Mesenchymal stem cell (in vitro differentiated cells and primary cell): ENCODE measurements at regions not wholly inside any gene's neighbourhood (a gene's known extent, or its start where the extent isn't known, plus 50 kb on each side); places are given as distances from the start of the nearest gene placed in this dataset.

Source experiments
- DNase-seq: peaks from one replicate; pipeline ENCODE4 v3.0.0-alpha.2; 2013
- H2AFZ ChIP-seq: one replicate; pipeline ENCODE4 v1.6.1; 2013; ENCODE audit warnings: low read depth, mild to moderate bottlenecking, control low read depth, inconsistent platforms, low read length, moderate library complexity
- H2AK5ac ChIP-seq: 2 replicates; pipeline ENCODE4 v1.6.1; 2013; ENCODE audit warnings: low read length, moderate library complexity, mild to moderate bottlenecking, inconsistent platforms; ENCODE audit not compliant: severe bottlenecking
- H2BK120ac ChIP-seq: one replicate; pipeline ENCODE4 v1.6.1; 2013; ENCODE audit warnings: low read depth, mild to moderate bottlenecking, inconsistent platforms, low read length, moderate library complexity
- H2BK12ac ChIP-seq, 2 experiments: one replicate each; pipeline ENCODE4 v1.6.1; 2013; ENCODE audit warnings: inconsistent platforms in 2 of 2, low read length in 2 of 2, mild to moderate bottlenecking in 2 of 2, moderate library complexity in 2 of 2, control low read depth in 1 of 2
- H2BK15ac ChIP-seq: one replicate; pipeline ENCODE4 v1.6.1; 2013; ENCODE audit warnings: mild to moderate bottlenecking, low read depth, inconsistent platforms; ENCODE audit not compliant: poor library complexity, severe bottlenecking
- H2BK5ac ChIP-seq: 2 replicates; pipeline ENCODE4 v1.6.1; 2013; ENCODE audit warnings: low read depth, mild to moderate bottlenecking, low read length, control low read depth, inconsistent platforms; ENCODE audit not compliant: poor library complexity, severe bottlenecking
- H3K14ac ChIP-seq, 2 experiments: one replicate each; pipeline ENCODE4 v1.6.1; 2013; ENCODE audit warnings: inconsistent platforms in 2 of 2, low read length in 2 of 2, control low read depth in 1 of 2, mild to moderate bottlenecking in 1 of 2, moderate library complexity in 1 of 2
- H3K18ac ChIP-seq, 2 experiments: one replicate each; pipeline ENCODE4 v1.6.1; 2013; ENCODE audit warnings: inconsistent platforms in 2 of 2, low read length in 2 of 2, control low read depth in 1 of 2, low read depth in 1 of 2, mild to moderate bottlenecking in 1 of 2
- H3K23ac ChIP-seq, 2 experiments: one replicate each; pipeline ENCODE4 v1.6.1; 2013; ENCODE audit warnings: inconsistent platforms in 2 of 2, low read length in 2 of 2, mild to moderate bottlenecking in 2 of 2, moderate library complexity in 2 of 2, control low read depth in 1 of 2
- H3K27ac ChIP-seq: 2 replicates; pipeline ENCODE4 v1.5.1; 2013; ENCODE audit warnings: mild to moderate bottlenecking, moderate library complexity, low read length, control low read depth, inconsistent platforms; ENCODE audit not compliant: poor library complexity, severe bottlenecking
- H3K27me3 ChIP-seq, 2 experiments: 2 replicates each; pipeline versions ENCODE4 v1.6.1 to v1.7.0; 2013; ENCODE audit warnings: low read length in 2 of 2, mild to moderate bottlenecking in 2 of 2, moderate library complexity in 2 of 2, control low read depth in 1 of 2, inconsistent platforms in 1 of 2; ENCODE audit not compliant: control insufficient read depth in 1 of 2, insufficient read depth in 1 of 2
- H3K36me3 ChIP-seq, 2 experiments: 2 replicates each; pipeline versions ENCODE4 v1.6.1 to v1.7.0; 2013; ENCODE audit warnings: low read length in 2 of 2, control low read depth in 1 of 2, inconsistent platforms in 1 of 2, low read depth in 1 of 2, mild to moderate bottlenecking in 1 of 2; ENCODE audit not compliant: insufficient read depth in 2 of 2, control insufficient read depth in 1 of 2
- H3K4ac ChIP-seq, 2 experiments: one replicate each; pipeline ENCODE4 v1.6.1; 2013; ENCODE audit warnings: inconsistent platforms in 2 of 2, low read length in 2 of 2, mild to moderate bottlenecking in 2 of 2, moderate library complexity in 2 of 2, control low read depth in 1 of 2, low read depth in 1 of 2
- H3K4me1 ChIP-seq: 2 replicates; pipeline ENCODE4 v1.6.1; 2013; ENCODE audit warnings: low read depth, low read length, control low read depth; ENCODE audit not compliant: control insufficient read depth, insufficient read depth
- H3K4me2 ChIP-seq: 2 replicates; pipeline ENCODE4 v1.6.1; 2013; ENCODE audit warnings: low read length, mild to moderate bottlenecking, inconsistent platforms; ENCODE audit not compliant: poor library complexity, severe bottlenecking
- H3K4me3 ChIP-seq, 2 experiments: 2 replicates each; pipeline versions ENCODE4 v1.5.1 to v1.7.0; 2013; ENCODE audit warnings: low read length in 2 of 2, mild to moderate bottlenecking in 2 of 2, control low read depth in 1 of 2, low read depth in 1 of 2; ENCODE audit not compliant: insufficient read depth in 1 of 2
- H3K79me1 ChIP-seq: replicated peaks from 2 replicates; pipeline ENCODE4 v1.6.1; 2013; ENCODE audit warnings: mild to moderate bottlenecking, control low read depth, low read length, inconsistent platforms; ENCODE audit not compliant: poor library complexity, severe bottlenecking
- H3K9ac ChIP-seq: 2 replicates; pipeline ENCODE4 v1.7.0; 2013; ENCODE audit warnings: mild to moderate bottlenecking, low read length, moderate library complexity
- H3K9me3 ChIP-seq: 2 replicates; pipeline ENCODE4 v1.7.0; 2013; ENCODE audit warnings: mild to moderate bottlenecking, low read length; ENCODE audit not compliant: control insufficient read depth
- H4K8ac ChIP-seq: one replicate; pipeline ENCODE4 v1.6.1; 2013; ENCODE audit warnings: inconsistent platforms, mild to moderate bottlenecking, low read length, moderate library complexity
- H4K91ac ChIP-seq: one replicate; pipeline ENCODE4 v1.6.1; 2013; ENCODE audit warnings: mild to moderate bottlenecking, low read length, inconsistent platforms
- WGBS: methylation state at CpG from one replicate; pipeline ENCODE4 v1.1.7; 2013; ENCODE audit warnings: mixed read lengths; 5-methylcytosine and 5-hydroxymethylcytosine counted together

- Histone ChIP-seq H3K27ac (no peak overlapping the region), H2BK12ac (no peak overlapping the region), H3K79me1 (no peaks in the 10 kb centered on the region), H3K4me3 (no peak overlapping the region), H3K27me3 (peaks cover 4 to 32% of the 10 kb centered on the region in 2 experiments), H4K8ac (no peak overlapping the region), H2AFZ (no peak overlapping the region), H2AK5ac (no peak overlapping the region), H3K4me1 (no peaks in the 10 kb centered on the region), H3K4me2 (no peak overlapping the region), H3K18ac (no peak overlapping the region), H2BK5ac (no peak overlapping the region), H4K91ac (no peak overlapping the region), H2BK15ac (no peak overlapping the region), H3K36me3 (no peaks in the 10 kb centered on the region), H3K9ac (no peak overlapping the region), H3K23ac (no peak overlapping the region), H3K9me3 (no peaks in the 10 kb centered on the region), H3K4ac (no peak overlapping the region), H3K14ac (no peak overlapping the region), H2BK120ac (no peak overlapping the region)
- no peak for DNase-seq
- WGBS, result 64% methylated on average over 5 of the region's 5 CpGs
These were observed 107.7 kb upstream of the GGTLC1 start for GRCh38 chr20:24096264-24096663.

- no peak overlapping the region for H3K9ac ChIP-seq
- H3K4me2 ChIP-seq, result no peak overlapping the region
- H3K9me3 ChIP-seq, result no peaks in the 10 kb centered on the region
- H3K79me1 ChIP-seq, result no peaks in the 10 kb centered on the region
- DNase-seq, result no peak
- H2BK12ac ChIP-seq, result no peak overlapping the region
- 63% methylated on average over 7 of the region's 7 CpGs for WGBS
- no peak overlapping the region for H3K18ac ChIP-seq
- H3K23ac ChIP-seq, result no peak overlapping the region
- H2BK15ac ChIP-seq, result no peak overlapping the region
- H4K91ac ChIP-seq, result no peak overlapping the region
- H4K8ac ChIP-seq, result no peak overlapping the region
- no peak overlapping the region for H3K27ac ChIP-seq
- H2AFZ ChIP-seq, result no peak overlapping the region
- no peak overlapping the region for H3K14ac ChIP-seq
- no peak overlapping the region for H2AK5ac ChIP-seq
- H3K36me3 ChIP-seq, result no peaks in the 10 kb centered on the region
- no peaks in the 10 kb centered on the region for H3K4me1 ChIP-seq
- H3K27me3 ChIP-seq, result peaks cover 4 to 32% of the 10 kb centered on the region in 2 experiments
- H3K4me3 ChIP-seq, result no peak overlapping the region
- H2BK5ac ChIP-seq, result no peak overlapping the region
- no peak overlapping the region for H3K4ac ChIP-seq
- H2BK120ac ChIP-seq, result no peak overlapping the region
These were observed 107.2 kb upstream of the GGTLC1 start for GRCh38 chr20:24095756-24096155.

DNA sequence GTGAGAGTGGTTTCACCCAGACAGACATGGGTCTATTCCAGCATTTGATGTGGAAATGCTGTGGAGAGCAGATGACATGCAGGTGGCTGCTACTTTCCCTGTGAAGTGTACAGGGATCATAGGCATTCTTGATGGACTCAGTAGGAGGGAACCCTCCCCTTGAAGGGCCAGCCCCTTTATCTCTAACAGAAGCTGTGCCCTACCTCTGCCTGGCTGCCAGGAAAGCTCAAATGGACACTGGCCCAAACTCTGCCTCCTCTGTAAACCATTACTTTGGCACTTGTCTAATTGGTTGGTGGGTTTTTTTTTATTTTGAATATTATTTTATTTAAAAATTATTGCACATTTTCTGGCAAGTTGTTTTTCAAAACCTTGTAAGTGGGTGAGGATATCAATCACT is 106.7 kb upstream of the GGTLC1 start:
- no peak overlapping the region for H2BK12ac ChIP-seq
- H3K4me3 ChIP-seq, result no peak overlapping the region
- peaks cover 4 to 32% of the 10 kb centered on the region in 2 experiments for H3K27me3 ChIP-seq
- no peak overlapping the region for H4K91ac ChIP-seq
- H3K4me2 ChIP-seq, result no peak overlapping the region
- H3K18ac ChIP-seq, result no peak overlapping the region
- no peak overlapping the region for H3K27ac ChIP-seq
- H3K14ac ChIP-seq, result no peak overlapping the region
- H2BK5ac ChIP-seq, result no peak overlapping the region
- no peaks in the 10 kb centered on the region for H3K79me1 ChIP-seq
- DNase-seq, result no peak
- no peak overlapping the region for H3K9ac ChIP-seq
- H2AFZ ChIP-seq, result no peak overlapping the region
- no peak overlapping the region for H3K4ac ChIP-seq
- no peak overlapping the region for H2AK5ac ChIP-seq
- no peak overlapping the region for H4K8ac ChIP-seq
- no peak overlapping the region for H2BK120ac ChIP-seq
- no peak overlapping the region for H3K23ac ChIP-seq
- H2BK15ac ChIP-seq, result no peak overlapping the region
- no peaks in the 10 kb centered on the region for H3K9me3 ChIP-seq
- H3K36me3 ChIP-seq, result no peaks in the 10 kb centered on the region
- H3K4me1 ChIP-seq, result no peaks in the 10 kb centered on the region

DNA sequence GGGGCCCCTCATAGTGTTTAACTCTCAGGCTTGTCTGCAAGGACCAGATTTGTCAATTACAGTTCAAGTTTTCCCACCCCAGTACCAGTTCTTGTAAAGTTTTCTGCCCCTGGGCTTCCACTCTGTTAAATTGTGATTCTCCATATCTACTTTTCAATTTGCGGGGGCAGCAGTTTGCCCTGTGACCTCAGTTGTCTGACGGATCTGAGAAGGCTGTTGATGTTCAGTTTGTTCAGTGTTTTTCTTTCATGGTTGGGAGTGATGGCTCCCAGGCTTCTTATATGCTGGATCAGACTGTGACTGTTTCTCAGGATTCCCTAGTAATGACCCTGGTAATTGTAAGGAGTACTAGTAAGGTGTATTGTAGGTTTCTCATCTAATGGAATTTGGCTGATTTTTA is 101.0 kb upstream of the GGTLC1 start:
- DNase-seq, result no peak
- Histone ChIP-seq H2BK120ac (no peak overlapping the region), H4K91ac (no peak overlapping the region), H2BK12ac (no peak overlapping the region), H3K4me1 (no peaks in the 10 kb centered on the region), H3K9me3 (no peaks in the 10 kb centered on the region), H3K36me3 (no peaks in the 10 kb centered on the region), H2AK5ac (no peak overlapping the region), H2AFZ (no peak overlapping the region), H3K27me3 (peaks cover 0 to 26% of the 10 kb centered on the region in 2 experiments), H3K4me3 (no peak overlapping the region), H3K14ac (no peak overlapping the region), H4K8ac (no peak overlapping the region), H3K9ac (no peak overlapping the region), H3K27ac (no peak overlapping the region), H3K23ac (no peak overlapping the region), H3K18ac (no peak overlapping the region), H2BK5ac (no peak overlapping the region), H3K4ac (no peak overlapping the region), H3K4me2 (no peak overlapping the region), H2BK15ac (no peak overlapping the region), H3K79me1 (no peaks in the 10 kb centered on the region)
- 80% methylated on average over 2 of the region's 2 CpGs for WGBS
